ENCODE measurements at regions not wholly inside any gene's neighbourhood (a gene's known extent, or its start where the extent isn't known, plus 50 kb on each side); places are given as distances from the start of the nearest gene placed in this dataset.

DNA sequence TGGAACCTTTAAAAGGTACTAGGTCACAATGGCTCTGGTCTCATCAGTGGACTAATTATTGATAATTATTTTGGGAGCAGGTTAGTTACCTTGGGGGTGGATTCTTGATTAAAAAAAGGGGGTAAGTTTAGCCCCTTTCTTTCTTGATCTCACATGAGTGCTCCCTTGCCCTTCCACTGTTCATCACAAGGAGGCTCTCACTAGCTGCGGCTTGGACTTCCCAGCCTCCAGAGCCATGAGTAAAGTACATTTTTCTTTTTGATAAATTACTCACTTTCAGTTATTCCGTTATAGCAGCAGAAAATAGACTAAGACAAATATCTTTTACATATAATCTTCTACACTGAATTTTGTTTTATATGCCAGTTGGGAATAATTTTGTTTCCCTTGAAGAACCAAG, 254.8 kb upstream of the DEPDC1 start:
- no peak for TF ChIP-seq EZH2 (IDR thresholded peaks at IDR 0.05; ENCODE audit: insufficient read depth, poor library complexity, severe bottlenecking)
- no peak for TF ChIP-seq EZH2phosphoT487 (IDR thresholded peaks at IDR 0.05; ENCODE audit: insufficient read depth, low read depth)

All from GM23248 (cell line).